DND-41 (cell line): ENCODE measurements at regions not wholly inside any gene's neighbourhood (a gene's known extent, or its start where the extent isn't known, plus 50 kb on each side); places are given as distances from the start of the nearest gene placed in this dataset.

Source experiments
- CTCF ChIP-seq: IDR thresholded peaks from 2 replicates; pipeline ENCODE4 v1.5.1; 2012; ENCODE audit warnings: borderline replicate concordance, low read length, moderate library complexity, mild to moderate bottlenecking; ENCODE audit not compliant: poor library complexity, severe bottlenecking; ENCODE audit errors: extremely low read depth
- EZH2 ChIP-seq: IDR thresholded peaks from 3 replicates; pipeline ENCODE4 v1.6.1; 2012; ENCODE audit warnings: borderline replicate concordance, low read depth, mild to moderate bottlenecking, moderate library complexity, low read length, inconsistent platforms; ENCODE audit not compliant: severe bottlenecking

- no peak for TF ChIP-seq CTCF
- TF ChIP-seq EZH2, result no peak
Observed at GRCh38 chr11:134532131-134532920, 120.3 kb upstream of the B3GAT1 start.
